NCI-H774 (cell line): ENCODE measurements at regions not wholly inside any gene's neighbourhood (a gene's known extent, or its start where the extent isn't known, plus 50 kb on each side); places are given as distances from the start of the nearest gene placed in this dataset.

ENCODE experiments used
- DNase-seq: peaks from one replicate; lab custom pipeline; 2025; lab: John Stamatoyannopoulos, UW

DNA sequence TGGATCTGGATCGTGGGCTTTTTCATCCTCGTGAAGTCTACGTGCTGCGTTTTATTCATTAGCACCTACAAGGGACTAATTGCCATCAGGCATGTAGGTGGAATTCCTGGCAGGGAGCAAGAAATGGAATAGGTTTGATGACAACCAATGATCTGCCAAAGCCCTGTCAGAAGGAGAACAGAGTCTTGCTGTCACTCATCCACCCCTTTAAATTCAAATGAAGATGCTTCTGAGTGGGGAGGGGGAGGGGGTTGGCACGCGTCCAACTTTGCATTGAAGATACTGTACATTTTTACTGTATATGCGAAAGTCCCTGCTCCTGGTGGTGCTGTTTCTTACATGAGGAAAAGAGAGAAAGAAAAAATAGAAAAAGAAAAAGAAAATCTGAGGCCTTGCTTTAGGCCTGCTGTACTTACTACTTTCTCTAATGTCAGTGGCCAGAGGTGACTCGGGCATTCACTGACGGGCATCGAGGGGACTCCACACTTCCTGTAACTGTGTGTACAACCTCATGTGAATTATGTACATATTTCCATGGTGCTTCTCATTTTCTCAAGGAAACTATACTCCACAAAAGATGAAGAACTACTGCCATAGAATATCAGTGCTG, 569.1 kb downstream of the INHBA start:
- no peak for DNase-seq

DNA sequence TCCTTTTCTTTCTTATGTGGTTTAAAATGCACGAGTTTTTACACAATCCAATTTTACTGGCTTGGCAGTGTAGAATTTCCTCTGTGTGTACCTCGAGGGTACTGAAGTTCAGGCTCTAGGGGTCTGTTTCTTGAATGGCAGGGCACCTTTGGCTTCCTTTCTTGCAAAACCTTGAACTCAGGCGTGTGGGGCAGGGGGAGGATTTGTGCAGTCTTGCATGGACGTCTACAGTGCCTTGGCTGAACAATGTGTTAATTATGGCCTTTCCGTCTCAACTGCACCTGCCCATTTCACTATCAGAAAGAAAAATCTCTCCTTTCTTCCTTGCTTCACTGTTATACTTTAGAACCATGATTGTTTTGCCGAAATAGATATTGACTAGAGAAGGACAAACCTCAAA, 570.9 kb downstream of the INHBA start:
- no peak for DNase-seq

DNA sequence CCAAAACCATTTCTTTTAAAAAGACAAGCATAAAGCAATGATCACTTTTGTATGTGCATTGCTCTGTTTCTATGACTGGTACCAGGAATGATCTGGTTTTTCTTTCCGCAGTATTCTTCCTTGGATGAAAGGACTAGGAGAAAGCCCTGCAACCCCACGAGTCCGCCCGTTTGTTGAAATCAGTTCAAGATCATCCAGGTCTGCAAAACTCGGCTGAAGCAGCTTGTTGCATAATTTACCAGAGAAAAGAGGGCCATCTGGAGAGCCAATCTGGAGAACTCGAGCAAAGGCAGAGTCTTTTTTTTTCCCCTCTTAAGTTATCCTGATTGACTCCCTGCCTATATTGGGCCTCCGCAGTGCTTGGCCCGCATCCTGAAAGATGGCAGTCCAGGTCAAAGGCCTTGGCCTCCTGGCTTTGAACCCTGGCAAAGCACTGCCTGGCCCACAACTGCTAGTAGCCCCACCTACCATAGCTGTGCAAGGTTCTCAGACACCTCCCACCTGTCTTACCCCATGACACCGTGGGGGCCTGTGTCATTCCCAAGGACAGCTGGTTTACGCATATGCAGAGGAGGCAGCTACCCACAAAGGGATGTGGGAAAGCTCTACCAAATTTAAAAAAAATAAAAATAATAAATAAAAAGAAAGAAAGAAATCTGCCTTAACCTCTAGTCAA, 572.2 kb downstream of the INHBA start:
- DNase-seq = no peak

DNA sequence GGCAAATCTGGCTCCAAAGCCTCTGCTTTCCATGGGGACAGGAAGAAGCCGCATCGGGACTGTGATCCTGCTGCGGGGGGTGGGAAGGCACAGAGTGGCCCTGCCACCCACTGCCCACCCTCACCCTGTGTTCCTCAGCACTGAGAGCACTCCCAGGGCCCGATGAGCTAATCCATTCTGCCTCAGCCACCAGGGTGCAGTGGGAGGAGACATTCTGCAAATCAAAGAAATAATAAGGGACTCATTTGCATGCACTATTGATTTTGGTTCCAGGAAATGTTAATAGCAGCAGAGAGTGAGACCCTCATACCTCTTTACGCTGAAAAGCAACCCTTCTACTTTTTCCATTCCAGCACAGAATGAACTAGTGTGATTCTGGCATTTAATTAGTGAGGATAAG, 572.8 kb downstream of the INHBA start:
- no peak for DNase-seq

DNA sequence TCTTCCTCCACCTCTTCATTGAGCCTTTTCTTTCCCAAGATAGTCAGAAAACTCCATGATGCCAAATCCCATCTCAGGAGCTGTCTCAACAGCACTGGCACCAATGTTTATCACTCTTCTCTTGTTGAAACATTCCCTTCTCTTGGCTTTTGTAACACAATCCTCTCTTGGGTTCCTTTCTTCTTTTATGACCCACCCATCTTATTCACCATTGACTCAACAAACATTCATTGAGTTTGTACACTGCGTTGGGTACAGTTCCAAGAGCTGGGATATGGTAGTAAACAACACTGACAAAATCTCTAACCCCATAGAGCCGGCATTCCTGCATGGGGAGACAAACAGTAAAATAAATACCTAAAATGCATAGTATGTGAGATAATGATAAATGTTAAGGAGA, 577.5 kb downstream of the INHBA start:
- DNase-seq = no peak

DNA sequence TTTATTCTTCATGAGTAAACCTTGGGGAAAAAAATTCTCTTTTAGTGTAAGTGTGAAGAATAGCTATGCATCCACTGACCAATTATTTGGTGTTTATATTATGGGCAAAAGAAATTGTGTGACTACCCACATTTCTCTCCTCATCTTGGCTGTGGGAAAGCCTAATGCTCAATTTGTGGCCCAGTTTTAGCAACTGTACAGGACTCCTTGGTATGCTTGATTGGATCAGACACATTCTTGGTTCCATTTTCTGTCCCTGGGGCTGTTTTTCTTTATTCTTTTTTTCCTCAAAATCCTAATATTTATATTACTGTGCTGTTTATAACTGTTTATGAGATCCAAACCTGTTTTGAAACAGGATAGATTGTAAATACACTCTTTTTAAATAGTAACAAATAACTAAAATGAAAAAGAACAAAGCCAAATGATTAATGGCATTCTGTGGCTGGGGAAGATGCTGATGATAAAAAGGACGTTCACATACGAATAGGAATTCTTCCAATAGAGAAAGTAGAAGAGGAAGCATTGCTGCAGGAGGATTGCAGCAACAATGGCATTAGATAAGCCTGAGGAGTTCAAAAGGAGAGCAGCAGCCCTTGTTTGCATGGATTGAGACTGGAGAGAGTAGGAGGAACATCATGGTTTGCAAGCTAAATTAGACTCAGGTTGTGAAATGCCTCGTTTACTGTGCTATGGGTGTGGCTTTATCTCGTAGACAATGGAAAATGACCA, 580.5 kb downstream of the INHBA start:
- DNase-seq = no peak

DNA sequence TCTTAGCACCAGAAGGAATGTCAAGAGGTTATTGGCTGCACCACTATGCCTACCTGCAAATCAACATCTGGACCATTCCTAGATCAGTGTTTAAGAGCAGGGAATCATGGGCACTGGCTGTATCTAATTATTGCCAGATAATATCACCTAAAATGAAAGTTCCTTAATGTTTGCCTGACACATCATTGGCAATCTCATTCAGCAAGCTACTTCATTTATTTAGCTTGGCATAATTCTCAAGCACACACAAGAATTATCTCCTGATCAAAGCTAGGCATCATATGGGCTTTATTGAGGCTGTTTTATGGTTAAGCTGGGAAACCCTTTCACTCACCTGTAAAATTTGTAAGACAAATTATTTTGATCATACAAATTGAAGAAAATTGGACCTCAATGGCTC, 581.7 kb downstream of the INHBA start:
- DNase-seq = no peak

DNA sequence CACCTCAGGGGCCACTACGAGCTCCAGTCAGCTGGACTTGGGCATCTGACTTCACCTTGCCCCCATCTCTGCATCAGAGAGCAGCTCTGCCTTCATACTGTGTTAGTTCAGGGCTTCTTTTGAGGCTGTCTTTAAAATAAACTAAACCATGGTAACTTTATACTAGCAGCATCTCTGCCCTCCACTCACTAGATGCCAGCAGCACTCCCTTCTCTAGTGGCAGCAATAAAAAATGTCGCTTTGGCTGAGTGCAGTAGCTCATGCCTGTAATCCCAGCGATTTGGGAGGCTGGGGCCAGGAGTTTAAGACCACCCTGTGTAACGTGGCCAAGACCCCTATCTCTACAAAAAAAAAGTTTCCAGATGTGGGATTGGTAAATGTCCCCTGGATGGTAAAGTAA, 584.4 kb downstream of the INHBA start:
- DNase-seq = no peak

DNA sequence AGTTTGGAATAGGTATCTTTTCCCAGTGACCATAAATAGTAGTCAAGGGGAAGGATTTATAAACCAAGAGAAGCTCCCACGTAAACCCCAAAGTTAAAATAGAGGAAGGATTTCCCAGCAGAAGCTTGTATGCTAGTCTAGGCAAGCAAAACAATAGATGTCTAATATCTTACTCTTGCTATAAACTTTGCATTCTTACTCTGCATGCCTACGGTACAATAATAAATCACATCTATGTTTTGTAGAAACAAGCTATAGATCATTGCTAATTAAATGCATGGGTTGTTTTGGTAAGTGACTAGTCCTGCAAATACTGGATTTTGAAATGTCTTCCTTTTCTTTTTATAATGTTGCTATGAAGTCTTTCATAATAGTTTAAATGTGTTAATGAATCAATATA, 585.5 kb downstream of the INHBA start:
- DNase-seq = no peak

DNA sequence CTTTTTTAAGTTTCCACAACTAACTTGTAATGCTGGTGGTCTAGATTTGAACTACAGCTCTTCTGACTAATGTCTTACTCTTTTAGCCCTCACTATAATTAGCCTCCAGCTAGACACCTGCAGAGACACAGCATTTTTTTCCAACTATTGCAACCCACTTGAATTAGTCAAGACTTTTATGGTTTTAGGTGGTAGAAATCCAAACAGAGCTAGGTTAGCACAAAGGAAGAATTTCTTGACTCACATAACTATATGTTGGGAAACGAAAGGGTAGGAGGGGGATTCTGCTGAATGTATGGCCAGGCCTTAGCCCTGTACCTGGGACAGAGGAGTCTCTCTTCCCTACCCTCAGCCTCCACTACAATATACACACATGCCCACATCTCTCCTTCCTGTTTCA, 586.1 kb downstream of the INHBA start:
- DNase-seq = no peak

DNA sequence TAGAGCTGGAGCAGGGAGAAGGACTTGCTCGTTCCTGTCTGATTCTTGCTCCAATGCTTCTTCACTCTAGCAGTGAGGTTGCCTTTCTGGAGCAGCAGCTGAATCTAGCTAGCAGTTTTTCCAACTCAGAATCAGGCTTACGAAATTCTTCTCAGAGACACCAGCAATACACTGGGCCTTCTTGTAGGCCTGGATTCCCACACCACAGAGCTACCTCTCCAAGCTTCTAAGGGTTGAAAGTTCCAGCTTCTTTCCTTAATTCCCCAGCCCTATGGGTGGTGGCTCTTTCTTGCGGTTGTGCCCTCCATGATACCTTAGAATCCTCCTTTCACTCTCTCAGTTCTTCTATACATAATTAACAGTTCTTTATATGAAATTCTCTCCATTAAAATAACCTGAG, 586.6 kb downstream of the INHBA start:
- DNase-seq = no peak

DNA sequence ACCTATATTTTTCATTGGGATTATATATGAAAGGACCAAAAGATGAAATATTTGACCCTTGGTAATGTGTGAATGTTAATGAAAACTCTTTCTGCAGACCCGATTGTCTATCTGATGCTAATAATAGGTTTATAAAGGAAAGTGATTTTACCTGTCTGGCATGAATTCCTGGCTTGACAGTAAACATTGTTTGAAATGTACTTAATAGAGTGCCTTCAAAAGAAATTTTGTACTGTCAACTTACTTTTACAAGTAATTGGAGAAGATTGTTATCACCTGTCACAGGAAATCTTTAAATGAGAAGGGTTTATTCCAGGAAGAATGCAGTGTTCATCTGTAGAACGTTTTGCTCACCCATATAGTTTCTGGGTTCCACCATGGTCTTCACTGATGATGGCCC, 588.2 kb downstream of the INHBA start:
- no peak for DNase-seq

DNA sequence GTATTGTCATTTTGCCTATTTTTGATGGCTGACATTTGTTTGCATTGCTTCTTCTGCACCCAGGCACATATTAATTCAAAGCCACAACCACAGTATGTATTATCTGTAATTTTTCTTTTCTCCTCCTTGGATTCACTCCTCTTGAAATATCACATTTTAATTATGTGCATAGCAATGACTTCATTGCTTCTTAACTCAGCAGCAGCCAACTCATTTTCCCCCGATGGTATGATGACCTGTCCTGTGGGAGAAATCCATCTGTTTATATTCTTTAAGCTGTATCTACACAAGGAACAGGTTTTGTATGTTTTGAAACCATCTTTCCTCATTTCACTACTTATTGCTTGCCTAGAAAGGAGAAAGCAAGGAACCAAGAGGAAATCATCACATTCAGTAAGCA, 588.8 kb downstream of the INHBA start:
- no peak for DNase-seq

DNA sequence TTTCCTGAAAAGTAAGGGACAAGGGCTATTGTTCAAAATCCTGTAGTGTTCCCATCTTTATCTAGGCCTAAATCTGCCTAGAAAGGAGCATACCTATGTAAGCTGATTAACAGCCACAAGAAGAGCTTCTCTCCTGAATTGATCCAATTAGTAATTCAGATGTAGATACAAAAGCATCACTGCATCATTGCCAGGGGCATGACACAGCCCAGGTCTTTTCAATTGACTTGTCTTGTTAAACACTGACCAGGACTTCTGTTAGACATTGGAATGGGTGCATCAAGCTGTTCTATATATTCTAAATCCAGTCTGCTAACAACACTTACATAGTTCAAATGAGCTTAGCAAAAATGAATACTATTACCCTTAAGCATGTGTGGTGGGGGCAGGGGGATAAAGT, 589.2 kb downstream of the INHBA start:
- no peak for DNase-seq

DNA sequence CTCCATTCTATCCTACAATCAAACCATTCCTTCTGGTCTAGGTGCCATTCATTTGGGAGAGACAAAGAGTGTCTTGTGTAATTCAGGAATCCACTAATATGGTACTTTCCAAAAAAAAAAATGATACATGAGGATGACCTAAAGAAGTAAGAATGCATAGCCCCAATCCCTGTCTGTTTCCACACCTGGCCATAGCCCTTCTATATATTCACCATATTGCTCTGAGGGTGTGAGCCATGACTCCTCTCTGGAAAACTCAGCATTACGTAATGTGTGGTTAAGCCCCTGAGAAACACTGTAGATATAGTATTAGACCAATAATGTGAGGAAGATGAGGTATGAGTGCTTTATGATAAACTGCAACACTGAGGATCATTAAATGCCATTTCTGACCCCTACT, 592.7 kb downstream of the INHBA start:
- DNase-seq = no peak

DNA sequence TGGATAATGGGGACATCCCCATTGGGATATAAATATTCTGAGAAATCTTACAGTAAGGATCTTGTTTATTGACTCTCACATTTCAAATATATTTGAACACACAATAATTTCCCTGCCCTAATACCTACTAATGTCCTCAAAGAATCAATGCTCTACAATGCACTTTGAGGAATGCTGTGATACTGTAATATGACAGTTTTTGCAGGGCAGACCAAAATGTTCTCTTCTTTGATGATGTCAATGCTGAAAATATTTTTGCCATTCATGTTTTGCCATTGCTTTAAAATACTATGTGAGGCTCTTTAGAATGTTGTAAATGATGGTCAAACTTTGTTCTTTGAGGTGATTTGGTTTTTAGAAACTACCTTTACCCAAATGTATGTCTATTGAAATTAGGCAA, 594.1 kb downstream of the INHBA start:
- no peak for DNase-seq

DNA sequence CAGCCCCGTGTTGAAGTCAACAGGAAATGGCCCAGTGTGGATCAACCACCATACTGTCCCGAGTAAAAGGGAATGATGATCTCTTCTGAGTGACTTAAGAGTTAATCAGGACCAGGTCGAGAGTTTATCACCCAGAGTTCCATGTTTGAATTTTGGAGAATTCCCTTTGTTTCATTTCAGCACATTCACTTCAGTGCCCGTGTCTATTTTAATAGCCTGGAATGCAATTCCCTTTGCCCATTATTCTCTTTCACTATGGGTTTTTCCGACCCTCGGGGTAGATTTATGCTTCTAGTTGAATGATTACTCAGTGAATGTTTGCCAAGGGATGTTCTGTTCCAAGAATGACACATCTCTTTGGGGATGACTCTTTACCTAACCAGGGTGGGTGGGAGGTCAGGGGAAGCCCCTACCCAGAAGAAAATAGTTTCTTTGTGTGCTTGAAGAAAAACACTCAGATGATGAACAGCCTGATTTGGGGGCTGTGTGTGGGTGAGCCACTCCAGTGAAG, 594.9 kb downstream of the INHBA start:
- DNase-seq = no peak

DNA sequence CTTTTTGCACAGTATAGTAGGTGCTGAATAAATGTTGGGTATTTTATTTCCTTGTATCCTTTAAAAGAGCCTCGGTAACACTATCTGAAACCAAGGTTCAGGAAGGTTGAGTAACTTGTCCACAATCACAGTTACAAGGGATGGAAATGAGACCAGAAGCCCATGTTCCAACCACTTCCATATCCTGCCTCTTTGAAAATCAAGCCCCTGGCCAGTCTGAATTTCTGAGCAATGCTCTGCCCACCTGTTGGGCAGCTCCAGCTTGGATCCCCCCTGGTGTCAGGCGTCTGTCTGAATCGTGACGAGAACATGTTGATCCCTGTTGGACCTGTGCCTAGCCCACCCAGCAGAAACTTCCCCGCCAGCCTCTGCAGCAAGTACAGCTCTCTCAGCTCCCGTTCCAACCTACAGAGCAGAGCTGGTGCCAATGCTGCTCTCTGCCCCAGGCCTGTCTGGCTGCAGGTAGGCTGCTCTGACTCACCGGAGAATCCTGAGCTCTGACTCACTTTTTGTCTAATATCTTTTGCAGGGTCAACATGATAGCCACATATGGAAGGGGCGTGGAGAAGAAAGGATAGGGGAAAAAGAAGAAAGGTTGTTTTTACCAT, 595.5 kb downstream of the INHBA start:
- DNase-seq = no peak

DNA sequence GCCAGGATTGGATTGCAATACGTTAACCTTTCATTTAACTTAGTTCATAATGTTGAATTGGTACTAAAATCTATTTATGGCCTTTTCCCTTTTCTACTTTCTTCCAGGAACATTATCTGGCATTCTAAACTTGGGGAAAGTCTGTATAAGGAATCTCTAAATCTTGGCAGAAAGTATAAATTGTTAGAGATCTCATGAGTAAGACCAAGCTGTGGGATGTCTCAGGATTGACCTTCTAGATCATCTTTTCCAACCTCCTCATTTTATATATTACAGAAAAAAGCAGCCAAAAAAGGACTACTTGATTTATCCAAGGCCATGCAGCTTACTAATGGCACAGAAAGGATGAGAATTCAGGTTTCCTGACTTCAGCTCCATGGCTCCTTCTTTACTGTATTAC, 598.3 kb downstream of the INHBA start:
- no peak for DNase-seq

DNA sequence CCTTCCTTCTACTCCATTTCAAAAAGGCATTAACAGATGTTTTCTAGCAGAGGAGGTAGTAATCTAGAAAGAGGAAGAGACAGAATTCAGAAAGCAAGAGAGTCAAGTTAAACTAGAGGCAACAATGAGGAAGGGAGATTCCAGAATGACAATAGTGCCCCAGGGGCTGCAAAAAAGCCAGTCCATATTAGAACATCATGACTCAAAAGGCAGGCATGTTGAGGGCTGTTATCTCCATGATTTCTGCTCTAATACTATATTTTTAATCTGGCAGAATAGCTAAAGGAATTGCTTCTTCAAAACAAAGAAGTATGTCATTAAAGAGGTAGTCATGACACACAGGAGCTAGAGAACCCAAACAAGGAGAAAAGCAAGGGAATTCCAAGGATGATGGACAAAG, 599.6 kb downstream of the INHBA start:
- no peak for DNase-seq

DNA sequence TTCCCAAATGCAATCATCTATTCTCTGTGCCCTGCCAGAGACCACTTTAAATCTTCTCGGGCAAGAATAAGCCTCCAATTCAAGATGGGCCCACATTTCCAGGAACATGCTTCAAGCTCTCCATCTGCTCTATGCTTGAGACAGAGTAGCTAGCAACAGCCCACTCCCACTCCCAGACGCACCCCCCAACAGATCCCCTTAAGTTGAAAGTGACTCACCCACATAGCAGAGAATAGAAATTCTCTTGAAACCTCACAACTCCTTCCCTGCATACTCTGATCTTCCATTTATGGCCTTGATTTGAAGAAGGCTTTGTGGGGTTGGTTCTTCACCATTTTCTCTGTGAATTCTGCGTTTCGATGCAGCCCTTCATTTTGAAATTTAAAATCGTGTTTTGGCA, 604.0 kb downstream of the INHBA start:
- DNase-seq = no peak

DNA sequence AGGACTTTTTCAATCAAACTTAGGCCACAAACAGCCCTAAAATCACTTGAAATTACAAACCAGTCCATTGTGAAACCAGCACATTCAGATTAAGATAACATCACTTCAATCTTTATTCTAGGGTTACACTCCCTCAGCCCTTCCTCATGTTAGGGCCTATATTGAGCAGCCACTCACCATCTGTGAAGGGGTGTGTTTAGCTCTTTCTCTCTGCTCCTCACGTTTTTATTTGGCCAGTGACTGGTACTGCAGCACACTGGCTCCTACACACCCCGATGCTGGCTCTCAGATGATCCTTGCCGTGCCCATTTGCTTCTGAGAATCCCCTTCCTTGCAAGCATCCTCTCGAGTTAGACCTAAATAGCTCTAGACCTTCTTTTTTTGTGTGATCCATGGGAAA, 604.5 kb downstream of the INHBA start:
- DNase-seq = no peak

DNA sequence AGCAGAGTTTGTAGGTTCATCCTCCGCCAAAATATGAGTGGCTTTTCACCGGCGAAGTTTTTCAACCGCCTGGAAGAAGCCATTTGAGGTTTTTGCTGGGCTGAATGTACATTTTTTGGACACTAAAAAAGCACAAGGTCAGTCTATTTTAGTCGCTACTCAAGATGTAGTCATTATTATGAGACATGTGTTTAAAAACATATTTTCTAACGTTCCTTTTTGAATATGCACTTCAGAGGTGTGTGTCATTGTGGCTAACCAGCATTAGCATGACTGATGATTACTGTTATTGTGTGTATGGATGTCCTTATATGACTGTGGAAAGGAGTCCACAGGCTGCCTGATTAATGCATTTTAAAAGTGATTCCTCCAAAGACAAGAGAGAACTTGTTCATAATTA, 605.4 kb downstream of the INHBA start:
- no peak for DNase-seq
